ENCODE measurements at regions not wholly inside any gene's neighbourhood (a gene's known extent, or its start where the extent isn't known, plus 50 kb on each side); places are given as distances from the start of the nearest gene placed in this dataset.

- TF ChIP-seq CTCF (IDR thresholded peaks at IDR 0.05) (no peak), EP300 (IDR thresholded peaks at IDR 0.05) (no peak)
Observed at GRCh38 chr13:103276775-103277498, 210.7 kb upstream of the SLC10A2 start.
